HG03039 (cell line): ENCODE measurements at regions not wholly inside any gene's neighbourhood (a gene's known extent, or its start where the extent isn't known, plus 50 kb on each side); places are given as distances from the start of the nearest gene placed in this dataset.

ENCODE experiments used
- ATAC-seq: cut with Tn5 transposase; IDR thresholded peaks from one replicate; pipeline ENCODE4 v1.9.1; 2021; ENCODE audit warnings: mild to moderate bottlenecking, moderate library complexity; ENCODE audit not compliant: unreplicated experiment

GRCh38 chr2:18384242-18384641 is 176.2 kb downstream of the RDH14 start:
- no peak for ATAC-seq

DNA sequence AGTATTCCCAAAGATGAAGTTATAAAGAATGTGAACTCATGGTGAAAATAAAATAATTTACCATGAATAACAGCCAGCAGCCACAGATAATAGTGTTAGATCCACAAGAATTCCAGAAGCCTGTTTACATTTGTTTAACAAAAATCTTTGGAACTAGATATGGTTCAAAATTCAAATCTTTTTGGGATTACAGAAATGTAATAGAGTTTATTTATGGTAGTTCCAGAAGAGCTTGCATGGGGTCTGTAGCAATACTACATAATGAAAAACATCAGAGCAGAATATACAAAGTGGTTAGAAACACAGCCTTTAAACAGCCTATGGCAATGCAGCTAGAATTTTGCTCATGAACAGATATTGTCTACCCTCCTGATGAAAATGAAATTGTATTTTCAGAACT is 179.1 kb downstream of the RDH14 start:
- no peak for ATAC-seq

GRCh38 chr2:18380321-18380720 is 180.1 kb downstream of the RDH14 start:
- no peak for ATAC-seq

DNA sequence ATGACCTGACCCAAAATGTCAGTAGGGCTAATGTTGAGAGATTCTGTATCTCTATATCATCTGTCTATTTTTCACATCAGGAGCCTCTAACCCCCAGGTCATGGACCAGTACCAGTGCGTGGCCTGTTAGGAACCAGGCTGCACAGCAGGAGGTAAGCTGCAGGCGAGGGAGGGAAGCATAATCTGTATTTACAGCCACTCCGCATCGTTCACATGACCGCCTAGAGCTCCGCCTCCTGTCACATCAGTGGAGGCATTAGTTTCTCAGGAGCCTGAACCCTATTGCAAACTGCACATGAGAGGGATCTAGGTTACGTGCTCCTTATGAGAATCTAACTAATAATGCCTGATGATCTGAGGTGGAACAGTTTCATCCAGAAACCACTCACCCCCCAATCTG is 180.6 kb downstream of the RDH14 start:
- ATAC-seq, result no peak

DNA sequence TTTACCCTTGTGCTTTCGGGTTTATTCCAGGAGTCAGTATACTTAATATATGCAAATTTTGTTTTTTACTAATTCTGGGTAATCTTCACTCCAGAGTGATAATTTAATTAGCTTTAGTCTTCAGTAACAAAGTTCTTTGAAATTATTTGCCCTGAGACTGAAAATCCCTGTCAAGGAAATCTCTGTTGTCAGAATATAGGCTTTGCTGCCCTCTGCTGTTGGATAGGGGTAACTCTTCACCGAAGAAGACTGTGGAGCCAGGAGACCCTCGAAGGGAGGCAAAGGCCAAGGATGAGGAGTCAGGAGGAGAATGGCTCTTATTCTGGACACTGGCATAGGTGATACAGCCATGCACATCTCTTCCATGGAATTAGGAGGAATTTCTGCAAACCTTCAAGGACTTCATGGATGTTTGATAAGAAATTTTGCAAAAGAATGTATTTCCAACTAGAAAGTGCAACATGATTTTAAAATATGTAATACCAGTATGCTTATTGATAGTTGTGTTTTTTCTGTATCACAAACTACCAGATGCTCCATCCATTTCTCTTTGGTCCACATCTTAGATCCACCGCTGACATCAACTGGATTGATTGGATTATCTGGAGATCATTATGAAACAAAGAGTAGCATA is 182.3 kb downstream of the RDH14 start:
- ATAC-seq, result no peak

GRCh38 chr2:18376936-18377335 is 183.5 kb downstream of the RDH14 start:
- no peak for ATAC-seq

DNA sequence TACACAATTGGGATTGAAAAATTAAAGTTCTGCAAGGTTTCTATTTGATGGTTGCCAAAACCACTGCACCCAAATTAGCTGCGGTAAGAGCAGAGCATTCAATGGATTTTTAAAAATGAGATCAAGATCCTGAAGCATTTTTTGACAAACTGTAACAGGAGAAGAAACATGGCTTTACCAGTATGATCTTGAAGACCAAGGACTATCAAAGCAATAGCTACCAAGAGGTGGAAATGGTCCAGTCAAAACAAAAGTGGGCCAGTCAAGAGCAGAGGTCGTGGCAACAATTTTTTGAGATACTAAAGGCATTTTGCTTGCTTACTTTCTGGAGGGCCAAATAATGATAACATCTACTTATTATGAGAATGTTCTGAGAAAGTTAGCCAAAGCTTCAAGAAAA is 186.8 kb downstream of the RDH14 start:
- no peak for ATAC-seq

DNA sequence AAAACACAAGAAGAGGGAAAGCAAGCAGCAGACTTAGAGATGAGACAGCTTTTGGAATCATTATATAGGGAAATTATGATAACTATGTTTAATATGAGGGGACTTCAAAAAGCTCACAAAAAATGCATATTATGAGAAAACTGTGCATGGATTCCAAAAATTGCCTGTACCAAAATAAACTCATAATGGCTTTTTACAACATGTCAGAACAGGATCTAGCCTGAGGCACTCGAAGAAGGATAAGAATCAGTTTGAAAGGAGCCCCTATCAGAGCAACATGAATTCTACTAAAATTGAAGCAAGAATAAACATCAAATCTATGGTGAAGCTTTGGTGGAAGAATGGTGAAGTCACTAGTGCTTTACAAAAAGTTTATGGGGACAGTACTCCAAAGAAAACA is 187.4 kb downstream of the RDH14 start:
- ATAC-seq, result no peak

- no peak for ATAC-seq
Observed at GRCh38 chr2:18372641-18373040, 187.8 kb downstream of the RDH14 start.

GRCh38 chr2:18369760-18370159 is 190.7 kb downstream of the RDH14 start:
- ATAC-seq, result no peak

DNA sequence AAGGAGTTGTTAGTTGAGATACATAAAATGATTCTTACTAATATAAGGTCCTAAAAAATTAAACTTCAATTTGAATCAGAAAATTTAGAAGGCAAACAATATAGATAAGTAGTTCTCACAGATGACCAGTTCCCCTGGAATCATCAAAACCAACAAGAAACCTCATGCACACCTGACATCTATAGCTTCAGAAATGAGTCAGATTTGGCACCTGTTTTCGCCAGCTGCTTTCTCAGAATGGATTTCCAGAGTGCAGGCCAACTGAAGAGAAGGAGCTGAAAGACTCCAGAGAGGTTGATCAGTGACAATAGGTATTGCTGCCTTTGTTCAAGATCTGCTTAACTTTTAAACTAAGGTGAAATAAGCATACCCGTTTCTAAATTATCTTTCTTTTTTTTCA is 192.4 kb downstream of the RDH14 start:
- ATAC-seq, result no peak

GRCh38 chr2:18365342-18365741 is 195.1 kb downstream of the RDH14 start:
- ATAC-seq, result no peak

GRCh38 chr2:18363348-18363747 is 197.1 kb downstream of the RDH14 start:
- no peak for ATAC-seq

- no peak for ATAC-seq
Observed at GRCh38 chr2:18362696-18363095, 197.8 kb downstream of the RDH14 start.

DNA sequence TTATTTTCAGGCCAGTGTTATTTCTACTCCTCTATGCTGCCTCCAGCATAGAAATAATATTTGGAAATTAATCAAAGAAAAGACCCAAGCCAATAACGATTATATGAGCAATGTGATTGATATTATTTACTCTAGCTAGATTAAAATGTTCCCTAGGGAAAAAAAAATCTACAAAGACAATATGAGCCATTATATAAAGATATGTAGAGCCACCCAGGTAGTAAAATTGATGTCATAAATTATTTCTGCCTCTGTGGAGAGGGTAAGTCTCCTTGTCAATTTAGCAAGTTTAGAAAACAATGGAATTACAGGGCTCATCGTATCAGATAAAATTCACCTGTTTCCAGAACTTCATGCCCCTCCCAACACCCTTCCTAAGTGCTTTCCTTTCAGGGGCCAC is 202.9 kb downstream of the RDH14 start:
- ATAC-seq, result no peak

GRCh38 chr2:18356676-18357075 is 203.8 kb downstream of the RDH14 start:
- ATAC-seq, result no peak

DNA sequence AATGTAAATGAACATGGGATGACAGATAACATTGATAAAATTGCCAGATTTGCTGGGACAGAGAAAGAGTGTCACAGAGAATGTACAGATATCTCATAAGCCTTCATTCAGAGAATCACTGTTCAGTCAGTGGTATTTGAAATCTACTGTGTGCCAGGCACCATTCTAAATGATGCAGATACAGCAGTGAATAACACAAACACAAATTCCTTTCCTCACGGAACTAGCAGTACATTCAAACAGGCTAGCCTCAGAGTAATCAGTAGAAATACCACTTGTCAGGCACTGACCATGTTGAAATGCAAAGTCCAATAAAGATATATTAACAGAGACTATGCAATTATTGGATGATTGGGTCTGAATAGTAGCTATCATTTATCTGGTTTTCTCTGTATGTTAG is 211.0 kb downstream of the RDH14 start:
- no peak for ATAC-seq

DNA sequence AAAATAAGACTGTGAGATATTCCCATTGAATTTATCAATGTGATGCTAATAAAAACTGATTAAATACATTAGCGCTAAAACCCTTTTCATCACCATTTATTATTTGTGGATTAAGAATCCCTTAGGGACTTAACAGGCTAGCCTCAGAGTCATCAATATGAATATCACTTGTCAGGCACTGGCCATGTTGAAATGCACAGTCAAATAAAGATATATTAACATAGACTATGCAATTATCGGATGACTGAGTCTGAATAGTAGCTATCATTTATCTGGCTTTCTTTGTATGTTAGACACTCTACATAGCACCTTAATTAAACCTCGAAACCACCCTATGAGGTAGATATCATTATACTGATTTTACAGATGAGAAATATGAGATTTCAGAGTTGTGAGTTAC is 213.6 kb downstream of the RDH14 start:
- no peak for ATAC-seq

DNA sequence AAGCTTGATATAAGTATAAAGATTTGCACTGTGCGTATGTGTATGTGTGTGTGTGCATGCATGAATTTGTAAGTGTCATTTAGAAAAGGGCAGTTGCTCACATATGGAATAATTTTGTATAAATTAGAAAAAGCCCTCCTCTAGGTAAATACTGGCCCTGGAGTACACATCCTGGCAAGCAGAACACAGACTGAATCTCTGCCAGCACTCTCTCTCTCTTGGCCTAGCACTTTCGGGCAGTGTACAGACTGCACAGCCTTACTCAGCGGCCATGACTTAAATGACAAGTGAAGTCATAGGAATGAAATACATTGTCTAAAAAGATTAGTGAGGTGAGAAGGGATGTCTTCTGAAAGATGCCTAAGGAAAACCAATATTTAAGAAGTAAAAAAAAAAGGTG is 214.1 kb downstream of the RDH14 start:
- no peak for ATAC-seq

DNA sequence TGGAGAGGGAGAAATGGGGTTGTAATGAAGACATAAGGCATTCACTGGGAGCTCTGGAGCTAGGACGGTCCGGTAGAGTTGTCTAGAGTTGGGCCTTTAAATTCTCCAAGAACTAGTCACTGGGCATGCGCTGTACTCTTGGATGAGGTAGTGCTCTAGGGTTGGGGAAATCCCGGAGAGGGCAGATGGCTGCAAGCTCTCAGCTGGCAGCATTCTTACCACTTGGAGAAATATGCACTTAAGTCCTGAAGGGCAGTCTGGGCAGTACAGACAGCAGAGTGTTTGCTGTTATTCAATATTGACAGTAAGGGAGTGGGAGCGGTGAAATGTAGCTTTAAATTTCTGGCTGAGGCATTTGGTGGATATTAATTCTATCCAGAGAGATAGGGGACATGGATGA is 214.6 kb downstream of the RDH14 start:
- no peak for ATAC-seq

GRCh38 chr2:18342901-18343300 is 217.6 kb downstream of the RDH14 start:
- no peak for ATAC-seq

DNA sequence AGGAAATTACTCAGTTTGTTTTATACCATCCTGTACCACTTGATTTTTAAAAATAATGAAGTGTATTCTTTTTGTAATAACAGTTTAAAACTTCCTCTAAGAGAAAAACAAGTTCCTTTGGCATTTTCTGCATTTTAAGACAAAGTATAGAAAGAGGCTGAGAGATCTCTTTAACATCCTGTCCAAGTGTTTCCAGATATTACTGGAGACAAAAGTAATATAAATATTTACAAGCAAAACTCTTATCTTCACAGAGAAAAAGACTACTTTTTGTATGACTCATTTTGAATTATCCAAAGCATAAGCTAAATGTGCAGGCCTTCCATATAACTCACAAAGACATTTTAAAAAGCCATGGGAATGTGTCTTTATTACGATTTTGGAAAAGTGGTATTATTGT is 221.1 kb downstream of the RDH14 start:
- no peak for ATAC-seq

DNA sequence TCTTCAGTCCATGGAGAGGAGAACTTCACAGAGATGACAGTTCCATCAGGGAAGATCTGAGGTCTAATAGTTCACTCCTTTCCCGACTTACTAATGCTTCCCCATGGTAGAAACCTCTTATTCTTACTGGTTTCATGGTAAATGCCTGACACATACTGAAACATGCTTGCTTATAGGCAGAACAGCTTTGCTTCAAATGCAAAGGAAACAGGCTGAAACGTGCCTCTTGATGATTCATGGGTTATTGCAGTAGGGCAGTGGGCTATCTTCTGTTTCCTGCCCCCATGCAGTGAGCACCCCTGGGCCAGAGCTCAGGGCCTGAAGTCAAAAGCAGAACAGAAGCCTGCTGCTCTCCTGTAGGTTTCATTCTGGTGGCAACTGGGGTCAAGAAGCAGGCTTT is 223.5 kb downstream of the RDH14 start:
- ATAC-seq, result no peak

GRCh38 chr2:18332477-18332876 is 228.0 kb downstream of the RDH14 start:
- ATAC-seq, result no peak
